ENCODE measurements at regions not wholly inside any gene's neighbourhood (a gene's known extent, or its start where the extent isn't known, plus 50 kb on each side); places are given as distances from the start of the nearest gene placed in this dataset.
A peak's percentile ranks its signal among the peaks of the same experiment; 100 is the strongest.

DNA sequence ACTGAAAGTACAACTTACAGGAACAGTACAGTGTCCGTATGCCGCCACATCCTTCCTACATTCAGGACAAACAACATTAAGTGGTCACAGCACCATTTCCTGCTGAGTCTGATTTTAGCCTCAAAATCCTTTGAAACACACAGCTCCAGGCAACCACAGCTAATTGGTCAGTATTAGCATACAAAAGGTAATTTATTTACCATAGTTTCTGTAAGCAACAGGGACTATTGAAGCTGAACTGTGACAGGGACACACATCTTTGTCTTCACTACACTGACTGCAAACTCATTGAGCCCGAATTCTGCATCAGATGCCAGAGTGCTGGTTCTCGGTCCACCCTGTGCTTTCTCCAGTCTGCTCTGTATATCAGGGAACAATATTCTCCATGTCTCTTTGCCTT lies 151.8 kb downstream of the ST6GAL2 start:
- no peak for DNase-seq
- Histone ChIP-seq H3K27ac (no peak overlapping the region), H3K4me3 (no peak overlapping the region), H3K27me3 (no peaks in the 10 kb centered on the region), H3K4me1 (no peaks in the 10 kb centered on the region), H3K9me3 (no peaks in the 10 kb centered on the region), H3K36me3 (no peaks in the 10 kb centered on the region)
- TF ChIP-seq POLR2A (IDR thresholded peaks at IDR 0.05) (no peak), CTCF (IDR thresholded peaks at IDR 0.05) (no peak), EP300 (IDR thresholded peaks at IDR 0.05) (no peak), POLR2AphosphoS5 (IDR thresholded peaks at IDR 0.05) (no peak)
- WGBS, 2 donors: 82 to 93% methylated on average over 4 of the region's 4 CpGs
- intact Hi-C loops (cut with DNase I): no loop called here

GRCh38 chr2:106735807-106736206 lies 150.2 kb downstream of the ST6GAL2 start:
- Histone ChIP-seq H3K27me3 (no peaks in the 10 kb centered on the region), H3K4me1 (no peaks in the 10 kb centered on the region), H3K9me3 (no peaks in the 10 kb centered on the region), H3K36me3 (no peaks in the 10 kb centered on the region), H3K4me3 (no peak overlapping the region), H3K27ac (no peak overlapping the region)
- no peak for DNase-seq
- TF ChIP-seq EP300 (IDR thresholded peaks at IDR 0.05) (no peak), CTCF (IDR thresholded peaks at IDR 0.05) (no peak), POLR2AphosphoS5 (IDR thresholded peaks at IDR 0.05) (no peak), POLR2A (IDR thresholded peaks at IDR 0.05) (no peak)
- intact Hi-C loops (cut with DNase I): no loop called here
- WGBS, 2 donors: 86 to 88% methylated on average over 5 of the region's 5 CpGs

- Histone ChIP-seq H3K4me1 (no peaks in the 10 kb centered on the region), H3K9me3 (no peaks in the 10 kb centered on the region), H3K4me3 (no peak overlapping the region), H3K27ac (no peak overlapping the region), H3K27me3 (no peaks in the 10 kb centered on the region), H3K36me3 (no peaks in the 10 kb centered on the region)
- 71 to 76% methylated on average over 2 of the region's 2 CpGs for WGBS, 2 donors
- TF ChIP-seq POLR2AphosphoS5 (IDR thresholded peaks at IDR 0.05) (no peak), EP300 (IDR thresholded peaks at IDR 0.05) (no peak), CTCF (IDR thresholded peaks at IDR 0.05) (no peak), POLR2A (IDR thresholded peaks at IDR 0.05) (no peak)
- intact Hi-C loops (cut with DNase I): no loop called here
- no peak for DNase-seq
Measured at GRCh38 chr2:106736221-106736620, 149.7 kb downstream of the ST6GAL2 start.

- 51 to 83% methylated on average over 5 of the region's 5 CpGs for WGBS, 2 donors
- Histone ChIP-seq H3K36me3 (no peaks in the 10 kb centered on the region), H3K4me3 (no peak overlapping the region), H3K27ac (no peak overlapping the region), H3K4me1 (peaks cover 0 to 4% (median 0%) of the 10 kb centered on the region in 4 donors), H3K9me3 (peaks cover 0 to 1% (median 0%) of the 10 kb centered on the region in 4 donors), H3K27me3 (no peaks in the 10 kb centered on the region)
- intact Hi-C loops (cut with DNase I): no loop called here
- TF ChIP-seq EP300 (IDR thresholded peaks at IDR 0.05): no peak
- no peak for TF ChIP-seq CTCF (IDR thresholded peaks at IDR 0.05)
- no peak for TF ChIP-seq POLR2A (IDR thresholded peaks at IDR 0.05)
- DNase-seq: peak; percentile 63
Measured at GRCh38 chr2:106745468-106745867, 140.5 kb downstream of the ST6GAL2 start.

DNA sequence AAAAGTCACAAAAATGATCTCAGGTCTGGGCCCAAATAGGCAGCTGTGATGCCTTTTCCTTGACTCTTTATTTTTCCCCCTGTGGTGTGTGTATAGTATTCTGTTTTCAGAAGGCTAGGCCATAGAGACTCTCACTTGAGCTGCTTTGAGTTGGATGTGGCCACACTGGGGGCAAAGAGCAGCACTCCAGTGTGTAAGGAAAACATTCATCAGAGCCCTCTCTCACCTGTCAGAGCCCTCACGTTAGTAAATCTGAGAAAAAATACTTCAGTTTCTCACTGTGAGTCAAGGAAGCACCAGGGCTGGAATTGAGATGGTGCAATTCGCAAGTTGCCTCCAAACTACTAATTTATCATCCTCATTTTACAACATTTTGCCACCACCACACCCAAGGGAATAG lies 136.1 kb downstream of the ST6GAL2 start:
- intact Hi-C loops (cut with DNase I): no loop called here
- no peaks in the 10 kb centered on the region for H3K9me3 ChIP-seq
- WGBS, 2 donors: 63 to 66% methylated on average over 2 of the region's 2 CpGs

More for the DNA sequence above, 136.1 kb downstream of the ST6GAL2 start:
- Histone ChIP-seq H3K27me3 (no peaks in the 10 kb centered on the region), H3K4me1 (peaks cover 0 to 4% (median 0%) of the 10 kb centered on the region in 4 donors), H3K4me3 (no peak overlapping the region), H3K27ac (no peak overlapping the region), H3K36me3 (no peaks in the 10 kb centered on the region)
- DNase-seq: no peak
- TF ChIP-seq POLR2AphosphoS5 (IDR thresholded peaks at IDR 0.05) (no peak), EP300 (IDR thresholded peaks at IDR 0.05) (no peak), POLR2A (IDR thresholded peaks at IDR 0.05) (no peak), CTCF (IDR thresholded peaks at IDR 0.05) (no peak)
